ENCODE measurements at regions not wholly inside any gene's neighbourhood (a gene's known extent, or its start where the extent isn't known, plus 50 kb on each side); places are given as distances from the start of the nearest gene placed in this dataset.

- in situ Hi-C loops (cut with HindIII; ENCODE audit: low sequenced_read_pairs): no loop called here
Observed at GRCh38 chr3:140816372-140817195, 125.1 kb upstream of the SLC25A36 start.

DNA sequence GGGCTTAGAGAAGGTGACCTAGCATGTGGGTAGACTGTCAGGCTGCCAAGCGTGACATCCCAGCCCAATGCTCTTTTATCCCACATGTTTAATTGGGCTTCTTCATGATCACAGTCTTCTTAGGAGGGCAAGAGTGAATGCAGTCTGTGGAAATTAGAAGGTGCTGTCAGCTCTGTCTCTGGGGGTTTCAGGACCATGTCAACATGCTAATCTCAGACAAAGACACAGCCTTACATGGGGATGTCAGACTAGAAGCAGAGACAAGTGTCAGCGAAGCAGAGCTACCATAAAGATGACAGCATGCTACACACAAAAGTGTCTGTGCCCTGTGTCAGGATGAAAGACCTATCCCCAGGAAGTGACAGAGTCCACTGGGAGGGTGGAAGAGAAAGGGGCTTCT lies 120.1 kb upstream of the SLC25A36 start:
- in situ Hi-C loops (cut with HindIII; ENCODE audit: low sequenced_read_pairs): no loop called here

DNA sequence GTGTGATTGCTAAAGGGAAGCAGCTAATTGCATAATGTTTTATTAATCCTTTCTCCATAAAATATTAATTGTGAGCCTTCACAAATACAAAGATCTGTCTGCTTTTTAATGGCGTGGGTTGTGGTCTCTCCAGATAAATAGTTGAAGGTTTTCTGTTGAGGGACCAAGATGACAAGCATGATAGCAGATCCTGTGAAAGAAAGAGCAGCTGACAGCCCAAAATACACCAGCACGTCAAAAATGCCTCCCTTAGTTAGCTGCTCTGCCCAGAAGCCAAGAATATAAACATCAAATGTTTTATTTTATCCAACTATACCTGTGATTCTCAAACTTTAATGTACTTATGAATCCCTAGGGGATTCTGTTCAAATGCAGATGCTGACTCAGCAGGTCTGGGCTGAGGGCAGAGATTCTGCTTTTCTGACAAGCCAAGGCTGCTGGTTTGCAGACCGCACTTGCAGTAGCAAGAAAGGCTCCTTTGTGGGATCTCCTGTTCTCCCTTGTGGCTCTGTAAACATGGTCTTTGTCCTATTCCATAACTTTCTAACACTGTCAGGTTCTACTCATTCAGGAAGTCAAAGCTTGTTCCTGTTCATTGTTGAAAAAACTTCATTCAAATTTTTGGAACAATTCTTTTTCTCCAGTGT lies 119.1 kb upstream of the SLC25A36 start:
- in situ Hi-C loops (cut with HindIII; ENCODE audit: low sequenced_read_pairs): no loop called here

DNA sequence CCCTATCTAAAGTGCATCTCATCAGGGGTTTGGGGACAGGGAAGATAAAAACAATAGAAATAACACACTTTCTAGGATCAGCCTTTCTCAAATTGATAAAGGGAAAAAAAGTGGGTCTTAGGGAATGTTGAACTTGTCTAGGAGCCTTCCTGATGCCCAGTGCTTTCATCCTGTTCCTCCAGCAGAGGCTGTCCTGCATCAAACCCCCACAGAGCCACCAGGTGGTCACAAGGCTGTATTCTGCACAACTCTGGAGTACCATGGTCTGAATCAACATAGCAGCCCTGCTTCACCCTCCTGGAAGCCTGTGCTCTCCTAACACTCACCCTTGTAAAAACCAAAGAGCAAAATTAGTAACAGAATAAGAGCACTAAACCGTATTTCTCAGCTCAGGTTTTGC lies 118.5 kb upstream of the SLC25A36 start:
- in situ Hi-C loops (cut with HindIII; ENCODE audit: low sequenced_read_pairs): no loop called here

DNA sequence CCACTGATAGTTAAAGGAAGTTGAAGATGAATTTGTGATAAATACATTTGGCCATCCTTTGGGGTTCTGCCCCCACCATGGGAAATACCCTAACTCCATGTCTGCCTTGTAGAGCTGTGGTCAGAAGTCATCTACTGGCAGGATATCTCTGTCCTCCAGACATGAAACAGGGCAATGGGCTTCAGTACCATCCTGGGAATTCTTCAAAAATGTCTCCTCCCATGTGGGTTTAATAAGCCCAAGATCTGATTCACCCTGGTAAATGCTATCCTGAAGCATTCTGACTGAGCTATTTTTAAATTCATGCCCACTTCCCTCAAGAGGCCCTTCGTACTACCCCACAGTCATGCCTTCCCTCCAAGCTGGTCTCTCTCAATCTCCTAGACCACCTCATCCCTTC lies 113.7 kb upstream of the SLC25A36 start:
- in situ Hi-C loops (cut with HindIII; ENCODE audit: low sequenced_read_pairs): no loop called here

- in situ Hi-C loops (cut with HindIII; ENCODE audit: low sequenced_read_pairs): no loop called here
Observed at GRCh38 chr3:140828585-140828984, 113.1 kb upstream of the SLC25A36 start.

- in situ Hi-C loops (cut with HindIII; ENCODE audit: low sequenced_read_pairs): no loop called here
Observed at GRCh38 chr3:140829796-140830195, 111.8 kb upstream of the SLC25A36 start.

GRCh38 chr3:140830391-140830790 lies 111.2 kb upstream of the SLC25A36 start:
- in situ Hi-C loops (cut with HindIII; ENCODE audit: low sequenced_read_pairs): no loop called here

DNA sequence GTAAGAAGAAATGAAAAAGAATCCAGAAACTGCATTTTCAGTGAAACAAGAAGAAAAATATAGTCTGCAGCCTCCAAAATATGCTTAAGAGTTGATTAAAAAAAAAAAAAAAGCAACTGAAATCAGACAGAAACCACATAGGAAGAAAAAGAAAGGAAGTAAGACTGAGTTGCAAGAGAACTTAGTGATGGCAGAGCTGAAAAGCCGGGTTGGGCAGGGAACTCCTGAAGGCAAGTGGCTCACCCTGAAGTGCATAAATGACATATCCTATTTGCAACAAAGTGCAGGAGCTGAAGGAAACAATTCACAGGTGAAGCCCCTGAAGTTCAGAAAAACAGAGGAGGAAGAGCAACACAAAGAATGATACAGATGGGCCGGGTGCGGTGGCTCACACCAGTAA lies 108.8 kb upstream of the SLC25A36 start:
- in situ Hi-C loops (cut with HindIII; ENCODE audit: low sequenced_read_pairs): no loop called here

DNA sequence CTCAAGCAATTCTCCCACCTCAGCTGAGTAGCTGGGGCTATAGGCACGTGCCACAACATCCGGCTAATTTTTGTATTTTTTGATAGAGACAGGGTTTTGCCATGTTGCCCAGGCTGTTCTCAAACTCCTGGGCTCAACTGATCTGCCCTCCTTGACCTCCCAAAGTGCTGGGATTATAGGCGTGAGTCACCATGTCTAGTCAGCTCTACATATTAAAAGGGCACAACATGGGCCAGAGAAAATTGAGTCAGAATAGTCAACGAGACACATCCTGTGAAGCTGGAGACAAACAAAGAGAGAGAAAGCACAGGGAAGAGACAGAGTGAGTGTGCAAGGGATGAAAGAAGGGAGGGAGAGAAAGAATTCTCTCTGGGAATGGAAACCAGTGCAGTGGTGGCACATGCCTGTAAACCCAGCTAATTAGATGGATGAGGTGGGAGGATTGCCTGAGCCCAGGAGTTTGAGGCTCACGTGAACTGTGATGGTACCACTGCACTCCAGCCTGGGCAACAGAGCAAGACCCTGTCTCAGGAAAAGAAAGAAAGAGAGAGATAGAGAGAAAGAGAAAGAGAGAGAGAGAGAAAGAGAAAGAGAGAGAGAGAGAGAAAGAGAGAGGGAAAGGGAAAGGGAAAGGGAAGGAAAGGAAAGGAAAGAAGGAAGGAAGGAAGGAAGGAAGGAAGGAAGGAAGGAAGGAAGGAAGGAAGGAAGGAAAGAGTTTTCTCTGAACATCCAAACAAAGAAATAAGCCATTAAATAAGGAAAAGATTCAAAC lies 107.2 kb upstream of the SLC25A36 start:
- in situ Hi-C loops (cut with HindIII; ENCODE audit: low sequenced_read_pairs): no loop called here

GRCh38 chr3:140842984-140843649 lies 98.5 kb upstream of the SLC25A36 start:
- in situ Hi-C loops (cut with HindIII; ENCODE audit: low sequenced_read_pairs): loop anchor here (5.0 kb wide), 1 partner anchor 51 kb away; no protein-coding TSS in a partner anchor

GRCh38 chr3:140843656-140844055 lies 98.0 kb upstream of the SLC25A36 start:
- in situ Hi-C loops (cut with HindIII; ENCODE audit: low sequenced_read_pairs): loop anchor here (5.0 kb wide), 1 partner anchor 51 kb away; no protein-coding TSS in a partner anchor

DNA sequence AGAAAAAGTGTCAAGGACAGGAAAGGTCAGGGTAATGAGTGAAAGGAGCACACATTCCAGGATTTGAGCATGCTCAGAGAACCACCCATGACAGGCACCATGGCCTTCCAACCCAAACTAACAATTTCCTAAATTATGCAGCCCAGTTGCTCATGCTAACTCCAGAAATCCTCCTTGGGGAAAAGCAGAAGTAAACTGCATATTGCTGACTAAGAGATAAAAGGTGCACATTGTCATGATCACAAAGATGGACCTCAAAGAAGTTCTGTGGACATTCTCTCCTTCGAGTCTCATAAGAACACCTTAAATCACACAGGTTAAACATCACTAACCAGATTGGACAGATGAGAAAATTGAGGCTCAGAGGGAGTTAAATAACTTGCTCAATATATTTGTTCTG lies 97.6 kb upstream of the SLC25A36 start:
- in situ Hi-C loops (cut with HindIII; ENCODE audit: low sequenced_read_pairs): loop anchor here (5.0 kb wide), 1 partner anchor 52 kb away; no protein-coding TSS in a partner anchor

- in situ Hi-C loops (cut with HindIII; ENCODE audit: low sequenced_read_pairs): no loop called here
Observed at GRCh38 chr3:140845882-140846281, 95.8 kb upstream of the SLC25A36 start.

DNA sequence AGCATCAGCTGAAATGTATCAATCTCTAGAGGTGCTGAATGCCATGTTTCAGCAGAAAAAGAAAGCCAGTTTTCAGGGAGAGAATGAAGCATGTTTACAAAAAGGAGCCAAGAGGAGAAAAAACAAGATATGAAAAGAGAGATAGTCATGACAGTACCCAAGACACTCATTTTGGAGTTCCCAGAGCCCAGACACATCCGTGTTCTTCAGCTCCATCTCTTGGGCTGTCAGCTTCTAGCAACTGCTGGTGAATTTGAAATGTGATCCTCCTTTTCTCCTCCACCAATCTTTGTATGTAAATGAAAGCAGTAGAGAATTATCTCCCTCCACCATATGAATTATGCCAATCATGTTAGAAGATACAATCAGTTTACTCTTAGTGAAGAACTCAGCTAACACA lies 93.0 kb upstream of the SLC25A36 start:
- in situ Hi-C loops (cut with HindIII; ENCODE audit: low sequenced_read_pairs): no loop called here

DNA sequence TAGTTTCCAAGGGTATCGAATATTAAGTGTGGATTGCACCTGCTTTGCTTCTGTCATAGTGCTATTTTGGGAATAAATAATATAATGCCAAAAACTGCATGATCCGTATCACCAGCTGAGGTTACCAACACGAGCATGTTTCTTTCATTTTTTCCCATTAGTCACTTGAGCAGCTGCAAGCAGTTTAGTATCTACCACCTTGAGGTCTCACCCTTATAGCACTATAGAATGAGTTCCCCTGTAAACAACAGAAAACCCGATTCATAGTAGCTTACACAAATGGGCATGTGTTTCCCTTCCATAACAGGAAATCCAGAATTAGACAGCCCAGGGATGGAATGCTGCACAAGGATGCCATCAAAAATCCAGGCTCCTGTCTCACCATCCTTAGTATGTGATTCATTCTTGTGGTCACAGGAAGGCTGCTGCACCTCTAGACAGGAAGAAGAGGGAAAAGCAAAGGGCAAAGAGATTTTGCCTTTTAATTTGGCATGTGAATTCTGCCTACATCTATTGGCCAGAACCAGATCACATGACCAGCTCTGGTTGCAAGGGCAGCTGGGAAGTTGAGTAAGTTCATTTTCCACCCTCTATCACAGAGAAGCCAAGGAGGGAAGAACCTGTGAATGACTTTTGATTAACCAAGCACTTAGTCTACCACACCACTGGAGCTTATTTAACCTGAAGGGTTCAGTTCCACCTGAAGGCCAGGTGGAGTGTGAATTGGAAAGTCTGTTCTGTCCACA lies 91.3 kb upstream of the SLC25A36 start:
- in situ Hi-C loops (cut with HindIII; ENCODE audit: low sequenced_read_pairs): no loop called here

GRCh38 chr3:140854961-140855360 lies 86.7 kb upstream of the SLC25A36 start:
- in situ Hi-C loops (cut with HindIII; ENCODE audit: low sequenced_read_pairs): no loop called here

- in situ Hi-C loops (cut with HindIII; ENCODE audit: low sequenced_read_pairs): no loop called here
Observed at GRCh38 chr3:140856905-140857304, 84.7 kb upstream of the SLC25A36 start.

GRCh38 chr3:140857993-140858392 lies 83.6 kb upstream of the SLC25A36 start:
- in situ Hi-C loops (cut with HindIII; ENCODE audit: low sequenced_read_pairs): no loop called here

DNA sequence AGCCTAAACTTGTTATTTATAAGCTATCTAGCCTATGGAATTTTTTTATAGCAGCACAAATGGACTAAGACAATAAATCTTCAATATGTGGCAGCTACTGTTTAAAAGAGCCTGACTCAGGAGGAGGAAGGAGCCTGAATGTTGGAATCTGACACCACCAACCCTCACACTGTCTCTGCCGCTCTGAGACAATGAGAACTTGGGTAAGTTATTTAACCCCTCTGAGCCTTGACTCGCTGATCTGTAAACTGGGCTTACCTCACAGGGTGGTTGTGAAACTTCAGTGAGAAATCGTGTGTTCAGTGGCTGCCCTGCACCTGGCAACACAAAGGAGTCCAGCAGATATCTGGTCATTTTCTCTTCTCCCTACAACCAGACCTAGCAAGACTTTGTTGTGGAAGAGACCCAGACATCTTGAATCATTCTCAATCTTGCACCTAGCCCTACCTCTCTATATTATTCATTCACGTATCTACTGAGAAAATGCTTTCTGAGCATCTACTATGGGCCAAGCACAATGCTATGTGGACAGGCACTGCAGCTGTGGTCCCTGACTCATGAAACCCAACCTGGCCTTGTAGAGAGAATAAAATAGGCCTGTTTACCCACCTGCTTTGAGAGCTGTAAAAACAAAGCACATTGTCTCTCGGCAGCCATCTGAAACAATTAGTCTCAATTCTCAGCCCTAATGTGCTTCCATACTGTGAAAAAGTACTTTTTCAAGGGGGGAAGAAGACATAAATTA lies 81.9 kb upstream of the SLC25A36 start:
- in situ Hi-C loops (cut with HindIII; ENCODE audit: low sequenced_read_pairs): no loop called here

Measured in endothelial cell of hepatic sinusoid (primary cell).